K562 (cell line): ENCODE measurements at regions not wholly inside any gene's neighbourhood (a gene's known extent, or its start where the extent isn't known, plus 50 kb on each side); places are given as distances from the start of the nearest gene placed in this dataset.

Experiments
- ATAC-seq: fragments of 200-7000 bp; cut with Tn5 transposase; 3 replicates; pipeline ENCODE4 v1.9.1; 2020; ENCODE audit warnings: moderate library complexity
- BruUV-seq: library from RNA; stranded (reverse); fragments of 400-500 nt; replicated peaks from 2 replicates; lab custom pipeline; 2021; lab: Mats Ljungman, UMichigan
- CTCF ChIA-PET: fragments of 300-600 bp; formaldehyde crosslinking; extraction: SDS; loops from one replicate; lab custom pipeline; 2021; ENCODE audit warnings: low intra/inter-chr PET ratio; lab: Yijun Ruan, JAX
- POLR2A ChIA-PET: fragments of 300-600, 350-650 bp; sonication (Branson Sonifier 250); formaldehyde crosslinking; extraction: SDS; loops from one replicate; lab custom pipeline; 2021; ENCODE audit warnings: antibody characterized with exemption, inconsistent platforms; lab: Yijun Ruan, JAX
- DNase-seq, 4 experiments: peaks; one replicate each; pipeline versions ENCODE4 v3.0.0 to v3.0.0-alpha.2; 2011 to 2018; ENCODE audit warnings: low spot score in 3 of 4, mixed read lengths in 3 of 4; ENCODE audit errors: extremely low read depth in 1 of 4
- FAIRE-seq: peaks from 2 replicates; lab custom pipeline; 2011; peaks lifted over from hg19 to GRCh38; lab: Jason Lieb, UNC
- H2AFZ ChIP-seq: 2 replicates; pipeline ENCODE4 v1.6.0; 2011; ENCODE audit warnings: low read depth, low read length, control low read depth, inconsistent platforms
- H3K27ac ChIP-seq: fragments of 200-600 bp; 3 replicates; pipeline ENCODE4 v1.8.0; 2011; ENCODE audit warnings: low read depth, mild to moderate bottlenecking, control low read depth, inconsistent platforms, low read length, moderate library complexity, mixed read lengths; ENCODE audit errors: extremely low read depth
- H3K27me3 ChIP-seq, 2 experiments: fragments of 300-600 bp in 1 of 2; 2 replicates in 1 of 2; 3 replicates in 1 of 2; pipeline versions ENCODE4 v1.6.0 to v1.8.0; 2011; ENCODE audit warnings: inconsistent platforms in 2 of 2, low read length in 2 of 2, mild to moderate bottlenecking in 1 of 2, mixed read lengths in 1 of 2, moderate library complexity in 1 of 2; ENCODE audit not compliant: control insufficient read depth in 2 of 2, insufficient read depth in 2 of 2
- H3K36me3 ChIP-seq: fragments of 300-600 bp; 3 replicates; pipeline ENCODE4 v1.8.0; 2011; ENCODE audit warnings: mild to moderate bottlenecking, low read length, inconsistent platforms; ENCODE audit not compliant: control insufficient read depth, insufficient read depth
- H3K4me1 ChIP-seq, 2 experiments: fragments of 200-600 bp in 1 of 2; replicated peaks in 1 of 2; 2 replicates in 1 of 2; 3 replicates in 1 of 2; pipeline versions ENCODE4 v1.5.1 to v1.8.0; 2011; ENCODE audit warnings: inconsistent platforms in 2 of 2, low read length in 2 of 2, mild to moderate bottlenecking in 1 of 2, mixed read lengths in 1 of 2, moderate library complexity in 1 of 2; ENCODE audit not compliant: control insufficient read depth in 2 of 2, insufficient read depth in 2 of 2
- H3K4me2 ChIP-seq: 2 replicates; pipeline ENCODE4 v1.6.1; 2011; ENCODE audit warnings: low read length, control low read depth, inconsistent platforms, mixed read lengths; ENCODE audit not compliant: insufficient read depth
- H3K4me3 ChIP-seq: fragments of 200-600 bp; sonication (generic), shearing (Covaris generic); 2 replicates; pipeline ENCODE4 v1.5.1; 2016; ENCODE audit warnings: control low read depth, inconsistent platforms
- H3K79me2 ChIP-seq: fragments of 200-600 bp; 3 replicates; pipeline ENCODE4 v1.8.0; 2011; ENCODE audit warnings: low read length, inconsistent platforms; ENCODE audit not compliant: control insufficient read depth, insufficient read depth
- H3K9ac ChIP-seq, 2 experiments: 2 replicates each; pipeline versions ENCODE4 v1.6.0 to v1.6.1; 2011; ENCODE audit warnings: low read depth in 2 of 2, low read length in 2 of 2, control low read depth in 1 of 2, inconsistent platforms in 1 of 2, mild to moderate bottlenecking in 1 of 2, mixed read lengths in 1 of 2; ENCODE audit not compliant: insufficient read depth in 1 of 2
- H3K9me1 ChIP-seq: one replicate; pipeline ENCODE4 v1.6.0; 2011; ENCODE audit warnings: inconsistent platforms, mild to moderate bottlenecking, low read length, moderate library complexity; ENCODE audit not compliant: control insufficient read depth, insufficient read depth
- H3K9me3 ChIP-seq: replicated peaks from 2 replicates; pipeline ENCODE4 v1.5.1; 2011; ENCODE audit warnings: low read depth, low read length, inconsistent platforms; ENCODE audit not compliant: control insufficient read depth, insufficient read depth
- H4K20me1 ChIP-seq: replicated peaks from 2 replicates; pipeline ENCODE4 v1.6.1; 2011; ENCODE audit warnings: low read length, inconsistent platforms, mixed read lengths; ENCODE audit not compliant: control insufficient read depth, insufficient read depth
- ERF ChIP-seq: fragments of 450-650 bp; formaldehyde crosslinking; IDR thresholded peaks from 2 replicates; pipeline ENCODE4 v1.4.0; 2020; ENCODE audit warnings: mild to moderate bottlenecking, mixed read lengths
- PTRF ChIP-seq: fragments of 450-650 bp; IDR thresholded peaks from 2 replicates; pipeline ENCODE4 v1.6.1; 2016; ENCODE audit warnings: mild to moderate bottlenecking, missing genetic modification characterization, missing compliant biosample characterization
- RBBP5 ChIP-seq: fragments of 200-600 bp; sonication (generic); IDR thresholded peaks from 2 replicates; pipeline ENCODE4 v1.6.1; 2012; ENCODE audit warnings: borderline replicate concordance, mild to moderate bottlenecking, low read length, control low read depth, inconsistent platforms; ENCODE audit not compliant: insufficient read depth, poor library complexity, severe bottlenecking
- ZNF3 ChIP-seq: fragments of 250-450 bp; sonication (Bioruptor Pico); IDR thresholded peaks from 2 replicates; pipeline ENCODE4 v1.5.0; 2021; ENCODE audit warnings: mild to moderate bottlenecking, moderate library complexity
- ZNF668 ChIP-seq: fragments of 250-450 bp; sonication (Bioruptor Pico); IDR thresholded peaks from 2 replicates; pipeline ENCODE4 v1.8.0; 2022; ENCODE audit warnings: mild to moderate bottlenecking, inconsistent platforms
- WGBS: fragments of 100-300 bp; shearing (Covaris generic); methylation state at CpG from one replicate; pipeline ENCODE4 v1.1.6; 2016; ENCODE audit warnings: low coverage, mixed read lengths; ENCODE audit not compliant: insufficient coverage; ENCODE audit errors: missing lambda C conversion rate; 5-methylcytosine and 5-hydroxymethylcytosine counted together
- in situ Hi-C: fragments of 300-500 bp; cut with MboI; formaldehyde crosslinking; loops from 4 replicates; pipeline ENCODE4 v1.15.0; 2018; ENCODE audit warnings: inconsistent platforms, mixed read lengths
- intact Hi-C: fragments of 100-400 bp; cut with micrococcal nuclease; formaldehyde crosslinking; loops from 2 replicates; pipeline ENCODE4 v1.14.2; 2022

- TF ChIP-seq ZNF3 (CRISPR knock-in tag) = no peak
- TF ChIP-seq, all 486 proteins: peak for 0
These were observed 102.5 kb upstream of the CDH5 start (continued) for GRCh38 chr16:66263973-66264310.

- H3K27me3 ChIP-seq = peaks cover 0 to 21% of the 10 kb centered on the region in 2 experiments; a peak in 3 of 5 replicates
- FAIRE-seq = no peak
- TF ChIP-seq RBBP5 = no peak
- TF ChIP-seq ZNF668 = no peak
- no peak for TF ChIP-seq PTRF (tag)
- TF ChIP-seq ERF (CRISPR knock-in tag) = no peak
These were observed 103.1 kb upstream of the CDH5 start for GRCh38 chr16:66263168-66263972.

More at GRCh38 chr16:66263168-66263972, 103.1 kb upstream of the CDH5 start:
- Histone ChIP-seq H3K36me3 (no peaks in the 10 kb centered on the region), H2AFZ (no peak overlapping the region), H3K9ac (no peak overlapping the region), H3K4me2 (no peak overlapping the region), H3K79me2 (no peaks in the 10 kb centered on the region), H3K9me1 (no peaks in the 10 kb centered on the region), H3K4me3 (no peak overlapping the region), H4K20me1 (no peaks in the 10 kb centered on the region), H3K9me3 (no peaks in the 10 kb centered on the region), H3K27ac (no peak overlapping the region), H3K4me1 (no peaks in the 10 kb centered on the region; a peak in 1 of 5 replicates)
- ChIA-PET POLR2A (no interaction called here), CTCF (no interaction called here)
- BruUV-seq = no TSS peak
- 0% methylated on average over 6 of the region's 6 CpGs for WGBS
- ATAC-seq (no peak), DNase-seq (no peak)
- in situ Hi-C loops = no loop called here
- intact Hi-C loops = no loop called here
